DMS 273 treated with DMSO at 0.1 percent for 48 hours (cell line): ENCODE measurements at regions not wholly inside any gene's neighbourhood (a gene's known extent, or its start where the extent isn't known, plus 50 kb on each side); places are given as distances from the start of the nearest gene placed in this dataset.
"Not testable (repeated sequence)": the region's sequence is repeated elsewhere in the genome, so short reads cannot be mapped to it uniquely, and the experiment has no call there.

Experiments used
- DNase-seq: peaks from one replicate; lab custom pipeline; 2025; lab: John Stamatoyannopoulos, UW

DNA sequence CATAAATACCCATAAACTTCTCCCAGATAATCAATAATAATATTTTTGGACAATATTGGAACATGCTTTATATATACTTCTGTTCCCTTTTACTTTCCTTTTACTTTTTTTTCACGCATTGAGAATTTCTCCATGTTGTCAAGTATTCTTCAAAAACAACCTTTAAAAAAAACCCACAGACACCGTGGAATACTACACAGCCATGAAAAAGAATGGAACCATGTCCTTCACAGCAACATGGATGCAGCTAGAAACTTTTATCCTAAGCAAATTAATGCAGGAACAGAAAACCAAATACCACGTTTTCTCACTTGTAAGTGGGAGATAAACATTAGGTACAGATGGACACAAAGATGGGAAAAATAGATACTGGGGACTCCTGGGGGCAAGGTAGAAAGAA lies 854.7 kb downstream of the TBC1D22A start:
- no peak for DNase-seq

DNA sequence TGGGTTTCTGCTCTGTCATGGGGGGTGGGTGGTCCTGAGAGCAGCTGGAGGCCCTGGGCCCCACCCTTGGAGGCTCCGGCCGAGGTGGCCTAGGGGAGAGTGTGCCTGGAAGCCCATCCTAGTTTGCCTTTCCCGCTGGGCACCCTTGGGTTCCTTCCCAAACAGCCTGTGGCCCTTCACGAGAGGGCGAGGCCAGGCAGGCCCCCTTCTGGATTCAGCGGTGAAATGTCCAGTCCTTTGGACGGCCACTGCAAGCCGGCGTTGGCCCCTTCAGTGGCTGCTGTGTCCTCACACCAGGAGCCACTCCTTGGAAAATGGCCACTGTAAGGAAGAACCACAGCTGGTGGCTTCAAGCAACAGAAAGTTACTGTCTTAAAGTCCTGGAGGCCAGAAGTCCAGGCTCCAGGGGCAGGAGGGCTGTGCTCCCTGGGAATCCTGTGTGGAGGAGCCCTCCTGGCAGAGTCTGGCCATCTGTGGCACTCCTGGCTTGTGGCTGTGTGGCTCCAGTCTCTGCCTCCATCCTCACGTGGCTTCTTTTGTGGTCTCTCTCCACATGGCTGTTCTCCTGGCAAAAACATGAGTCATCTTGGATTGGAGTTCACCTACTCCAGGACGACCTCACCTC lies 854.1 kb downstream of the TBC1D22A start:
- no peak for DNase-seq

DNA sequence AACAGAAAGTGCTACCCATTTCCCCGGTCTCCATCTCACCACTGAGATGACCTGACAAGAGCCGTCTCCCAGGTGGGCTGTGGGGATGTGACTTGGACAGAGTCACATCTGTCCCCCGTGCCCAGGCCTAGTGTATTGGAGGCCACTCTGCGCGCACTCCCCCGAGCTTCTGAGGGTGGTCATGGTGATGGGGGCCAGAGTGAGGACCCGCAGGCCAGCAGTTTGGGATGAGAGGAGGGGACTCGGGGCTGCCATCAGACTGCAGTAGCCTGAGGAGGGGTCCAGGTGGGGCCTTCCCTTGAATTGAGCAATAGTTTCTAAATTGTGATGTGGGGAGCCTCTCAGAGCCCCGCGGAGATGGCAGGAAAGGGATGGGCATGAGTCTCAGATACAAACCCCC lies 852.6 kb downstream of the TBC1D22A start:
- no peak for DNase-seq

DNA sequence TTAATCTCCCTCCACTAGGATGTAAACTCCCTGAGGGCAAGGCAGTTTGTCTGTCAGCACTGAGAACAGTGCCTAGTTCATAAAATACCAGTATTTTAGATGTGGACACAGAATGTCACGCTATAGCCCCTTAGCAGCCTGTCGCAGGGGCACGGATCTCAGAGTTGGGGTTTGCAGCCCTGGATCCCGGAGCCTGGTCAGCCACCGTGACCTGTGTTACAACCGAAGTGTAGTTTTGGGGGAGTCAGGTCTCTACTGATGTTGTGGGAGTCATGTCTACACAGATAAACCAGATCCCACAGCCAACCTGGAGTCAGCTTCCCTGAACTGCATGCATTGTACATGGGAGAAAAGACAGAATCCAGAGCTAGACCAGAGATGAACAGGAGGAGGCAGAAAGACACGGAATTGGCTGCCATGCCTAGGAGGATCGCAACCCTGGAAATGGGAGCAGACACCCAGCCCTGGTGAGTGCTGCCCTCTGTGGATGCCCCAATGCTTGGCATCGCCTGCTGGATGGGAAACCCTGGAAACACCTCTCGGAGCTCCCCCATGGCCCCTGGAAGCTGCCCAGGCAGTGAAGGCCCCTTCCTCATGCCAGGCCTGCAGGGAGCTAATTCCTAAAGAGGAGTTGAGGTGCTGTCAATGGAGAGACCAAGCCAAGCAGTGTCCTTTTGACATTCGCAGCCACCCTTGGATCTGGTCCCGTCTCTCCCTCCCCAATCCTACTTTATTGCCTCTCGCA lies 851.3 kb downstream of the TBC1D22A start:
- DNase-seq, result no peak

DNA sequence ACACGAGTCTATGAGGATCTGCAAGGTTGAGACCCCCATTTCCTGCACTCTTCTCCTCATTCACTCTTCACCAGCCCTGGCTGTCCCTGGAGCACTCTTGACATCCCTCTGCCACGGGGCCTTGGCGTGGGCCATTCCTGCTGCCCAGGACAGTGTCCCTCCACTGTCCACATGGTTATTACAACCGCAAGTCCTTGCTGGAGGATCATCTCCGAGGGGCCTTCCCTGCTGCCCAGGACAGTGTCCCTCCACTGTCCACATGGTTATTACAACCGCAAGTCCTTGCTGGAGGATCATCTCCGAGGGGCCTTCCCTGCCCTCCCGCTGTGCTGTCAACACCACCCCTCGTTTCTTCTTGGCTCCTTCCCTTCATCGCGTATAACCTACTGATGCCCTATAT lies 850.7 kb downstream of the TBC1D22A start:
- DNase-seq, result not testable (repeated sequence)

DNA sequence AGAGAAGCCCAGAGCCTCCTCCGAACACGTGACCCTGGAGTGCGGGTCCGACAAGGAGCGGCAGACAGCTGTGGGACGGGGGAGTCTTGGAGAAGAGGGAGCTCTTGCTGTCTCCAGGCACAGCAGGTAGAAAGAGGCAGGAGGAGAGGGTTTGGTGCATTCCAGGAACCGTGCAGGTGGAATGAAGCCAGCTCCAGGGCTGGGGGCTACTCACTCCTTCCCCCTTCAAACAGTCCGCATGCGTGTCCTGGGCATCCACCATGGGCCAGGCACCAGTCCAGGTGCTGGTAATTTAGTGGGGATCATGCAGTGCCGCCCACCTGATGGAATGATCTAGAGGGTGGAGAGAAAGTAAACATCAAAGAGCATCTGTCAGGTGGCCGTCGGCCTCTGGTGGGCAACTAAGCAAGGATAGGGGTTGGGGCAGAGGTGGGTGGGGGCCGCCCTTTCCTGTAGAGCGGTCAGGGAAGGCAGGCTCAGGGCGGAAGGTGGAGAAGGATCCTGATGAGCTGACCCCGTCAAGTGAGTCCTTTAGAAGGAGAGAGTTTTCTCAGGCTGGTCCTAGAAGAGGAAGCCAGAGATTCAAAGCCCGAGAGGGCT lies 850.0 kb downstream of the TBC1D22A start:
- DNase-seq, result no peak

DNA sequence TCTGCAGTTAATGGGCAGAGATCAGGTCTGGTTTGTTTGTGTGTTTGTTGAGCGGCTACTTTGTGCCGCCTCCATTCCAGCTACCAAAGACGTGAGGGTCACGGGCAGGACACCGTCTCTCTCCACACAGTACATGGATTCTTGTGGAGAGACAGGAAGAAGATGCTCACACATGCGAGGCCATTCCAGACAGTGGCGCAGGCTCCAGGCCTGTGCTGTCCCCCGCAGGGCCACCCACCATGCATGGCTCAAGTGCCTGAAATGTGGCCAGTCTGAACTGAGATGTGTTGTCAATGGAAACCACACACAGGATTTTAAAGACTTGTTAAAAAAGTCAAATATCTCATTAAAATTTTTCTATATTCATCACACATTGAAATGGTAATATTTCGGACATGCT lies 848.3 kb downstream of the TBC1D22A start:
- no peak for DNase-seq

DNA sequence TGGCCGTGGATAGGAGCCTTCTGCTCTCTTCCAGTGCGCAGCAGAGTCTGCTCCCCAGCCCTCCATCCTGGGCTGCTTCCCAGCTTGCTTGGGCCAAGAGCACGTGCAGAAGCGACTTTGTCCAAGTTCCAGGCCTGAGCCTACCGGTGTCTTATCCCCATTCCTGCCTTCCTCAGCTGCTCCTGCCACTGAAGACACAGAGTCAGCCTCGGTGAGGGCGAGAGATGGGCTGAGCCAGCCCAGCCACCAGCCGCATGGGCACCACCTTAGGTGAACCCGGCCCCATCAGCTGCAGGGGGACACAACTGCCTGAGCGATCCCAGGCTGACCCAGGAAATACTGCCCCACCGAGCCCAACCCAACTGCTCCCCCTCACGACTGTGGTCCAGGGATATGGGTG lies 847.8 kb downstream of the TBC1D22A start:
- no peak for DNase-seq

DNA sequence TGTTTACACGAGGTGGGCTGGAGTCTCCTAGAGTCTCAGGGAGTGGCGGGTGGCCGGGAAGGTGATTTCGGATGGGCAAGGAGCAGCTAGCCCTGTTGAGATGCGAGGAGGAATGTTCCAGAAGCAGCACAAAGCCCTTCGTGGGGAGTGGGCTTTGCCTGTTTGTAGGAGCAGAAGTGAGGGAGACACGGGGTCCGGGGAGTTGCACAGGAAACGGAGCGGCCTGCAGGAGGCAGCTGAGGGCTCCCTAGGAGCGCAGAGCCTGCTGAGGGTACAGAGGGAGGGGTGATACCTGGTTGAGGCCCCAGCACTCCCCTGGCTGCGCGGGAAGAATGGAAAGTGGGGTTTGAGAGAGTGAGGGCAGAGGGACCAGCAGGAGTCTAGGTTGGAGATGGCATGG lies 847.2 kb downstream of the TBC1D22A start:
- no peak for DNase-seq

DNA sequence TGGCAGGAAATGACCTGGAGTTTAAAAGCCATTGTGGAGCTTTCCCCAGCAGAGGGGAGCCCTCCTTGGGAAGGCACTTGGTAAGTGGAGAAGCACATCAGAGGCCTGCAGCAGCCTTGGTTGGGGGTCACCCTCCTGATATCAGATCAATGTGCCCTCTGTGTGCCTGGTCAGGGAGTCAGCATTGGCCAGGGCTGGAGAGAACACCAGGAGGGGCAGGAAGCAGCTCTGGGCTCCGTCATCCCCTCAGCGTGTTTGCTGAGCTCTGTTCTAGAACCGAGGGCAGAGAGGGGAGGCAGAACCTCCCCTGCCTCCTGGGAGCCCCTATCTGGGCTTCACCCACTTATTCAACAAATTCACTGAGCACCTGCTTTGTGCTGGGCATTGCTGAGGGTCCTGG lies 846.0 kb downstream of the TBC1D22A start:
- no peak for DNase-seq

DNA sequence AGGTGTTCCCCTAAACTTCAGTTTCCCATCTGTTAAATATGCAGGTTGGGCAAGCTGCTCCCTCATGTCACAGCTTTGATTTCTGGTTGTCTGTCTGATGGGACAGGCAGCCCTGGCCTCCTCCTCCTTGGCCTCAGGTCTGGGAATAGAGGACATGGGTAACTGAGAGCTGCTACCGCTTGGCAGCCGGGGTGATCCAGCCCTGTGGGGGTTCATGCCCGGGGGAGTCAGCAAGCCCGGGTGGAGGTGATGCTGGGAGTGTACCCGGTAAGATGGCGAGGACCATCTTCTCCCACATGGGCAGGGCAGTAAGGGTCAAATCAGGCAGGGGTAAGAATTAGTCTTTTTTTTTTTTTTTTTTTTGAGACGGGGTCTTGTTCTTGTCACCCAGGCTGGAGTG lies 845.0 kb downstream of the TBC1D22A start:
- DNase-seq, result no peak

DNA sequence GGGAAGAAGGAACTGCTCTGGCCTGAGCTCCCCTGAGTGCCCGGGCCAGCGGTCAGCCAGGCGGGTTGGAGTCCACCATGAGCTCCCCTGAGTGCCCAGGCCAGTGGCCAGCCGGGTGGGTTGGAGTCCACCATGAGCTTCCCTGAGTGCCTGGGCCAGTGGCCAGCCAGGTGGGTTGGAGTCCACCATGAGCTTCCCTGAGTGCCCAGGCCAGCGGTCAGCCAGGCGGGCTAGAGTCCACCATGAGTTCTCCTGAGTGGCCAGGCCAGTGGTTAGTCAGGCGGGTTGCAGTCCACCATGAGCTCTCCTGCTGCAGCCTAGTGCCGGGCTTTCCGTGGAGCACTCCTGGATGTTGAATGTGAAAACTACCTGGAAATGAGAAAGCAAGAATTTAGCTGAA lies 844.0 kb downstream of the TBC1D22A start:
- DNase-seq, result no peak

DNA sequence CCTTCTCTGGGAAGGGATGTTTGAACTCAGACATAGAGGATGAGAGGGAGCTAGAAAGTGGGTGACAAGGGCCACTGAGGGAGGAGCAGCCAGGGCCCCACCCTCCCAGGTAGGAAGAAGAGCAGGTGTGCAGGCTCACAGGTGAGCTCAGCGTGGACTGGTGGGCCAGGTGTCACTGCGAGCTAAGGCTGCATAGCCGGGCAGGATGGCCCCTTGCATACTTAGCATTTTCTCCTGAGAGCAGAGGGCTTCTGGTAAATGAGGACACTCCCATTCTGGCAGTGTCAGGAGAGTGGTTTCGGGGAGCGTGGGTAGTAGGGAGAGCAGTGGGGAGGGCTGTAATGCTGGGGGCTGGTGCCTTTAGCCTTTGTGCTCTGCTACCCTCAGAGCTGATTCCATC lies 843.4 kb downstream of the TBC1D22A start:
- DNase-seq, result no peak

DNA sequence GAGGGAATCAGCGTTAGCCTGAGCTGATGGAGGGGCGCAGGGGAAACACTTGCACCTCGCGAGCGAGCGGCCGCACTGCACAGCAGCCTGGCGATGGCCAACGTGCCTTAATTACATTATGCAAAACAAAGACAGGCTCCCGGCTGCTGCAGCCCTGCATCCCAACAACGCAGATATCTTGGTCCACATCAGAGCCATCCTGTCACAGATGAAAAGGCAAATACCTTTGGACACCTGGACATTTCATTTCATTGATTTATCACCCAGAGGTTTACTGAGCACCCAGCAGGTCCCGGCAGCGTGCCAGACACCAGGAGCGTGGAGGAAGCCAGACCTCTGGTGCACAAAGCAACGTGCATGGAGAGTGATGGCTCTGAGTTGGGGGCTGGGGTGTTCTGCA lies 843.0 kb downstream of the TBC1D22A start:
- no peak for DNase-seq

DNA sequence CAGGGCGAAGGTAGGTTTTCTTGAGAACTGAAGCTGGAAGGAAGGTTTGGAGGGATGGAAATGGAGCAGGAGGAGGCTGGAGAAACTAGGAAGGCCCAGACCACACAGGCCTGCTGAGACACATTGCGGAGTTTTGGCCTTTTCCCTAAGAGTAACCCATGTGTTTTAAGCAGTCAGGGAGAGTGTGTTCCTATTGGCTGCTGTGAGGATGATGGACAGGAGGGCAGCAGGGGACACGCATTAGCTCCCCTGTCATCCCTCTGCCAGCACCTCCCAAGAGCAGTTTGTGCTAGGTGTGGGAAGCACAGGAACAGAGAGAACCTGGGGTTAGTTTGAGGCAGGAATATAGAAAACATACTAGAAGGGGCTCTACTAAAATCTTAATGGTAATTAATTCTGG lies 842.1 kb downstream of the TBC1D22A start:
- DNase-seq, result no peak

DNA sequence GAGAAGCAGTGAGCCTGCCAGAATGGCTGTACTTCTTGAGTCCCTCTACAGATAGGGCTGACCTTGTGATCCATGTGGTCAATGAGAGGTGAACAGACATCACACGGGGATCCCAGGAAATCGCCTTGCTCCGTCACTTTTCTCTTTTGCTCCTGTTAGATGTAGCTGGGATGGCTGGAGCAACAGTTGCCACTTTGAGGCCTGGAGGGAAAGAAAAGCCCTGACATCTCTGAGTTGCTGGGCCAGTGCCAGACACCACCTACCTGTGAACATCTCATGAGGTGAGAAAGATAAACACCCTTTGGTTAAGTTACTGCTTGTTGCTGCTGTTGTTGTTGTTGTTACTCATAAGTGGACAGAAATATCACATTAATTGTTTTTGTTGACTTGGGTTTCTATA lies 840.3 kb downstream of the TBC1D22A start:
- DNase-seq, result no peak

DNA sequence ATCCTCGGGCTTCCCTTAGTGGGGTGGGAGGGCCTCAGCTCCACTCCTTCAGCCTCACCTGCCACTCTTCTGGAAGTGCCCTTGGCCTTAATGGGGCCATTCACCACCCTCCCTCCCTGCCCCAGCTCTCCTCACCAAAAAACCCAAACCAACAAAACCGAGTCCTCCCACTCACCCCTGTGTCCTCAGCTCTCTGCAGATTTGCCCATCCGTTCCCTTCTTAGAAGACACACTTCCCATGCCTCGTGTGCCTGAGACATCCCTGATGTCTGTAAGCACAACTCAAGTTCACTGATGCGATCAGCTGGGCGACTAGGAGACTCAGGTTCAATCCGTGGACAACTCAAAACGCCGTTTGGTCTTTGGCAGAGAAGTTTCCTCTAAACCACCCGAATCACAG lies 839.2 kb downstream of the TBC1D22A start:
- DNase-seq, result no peak

DNA sequence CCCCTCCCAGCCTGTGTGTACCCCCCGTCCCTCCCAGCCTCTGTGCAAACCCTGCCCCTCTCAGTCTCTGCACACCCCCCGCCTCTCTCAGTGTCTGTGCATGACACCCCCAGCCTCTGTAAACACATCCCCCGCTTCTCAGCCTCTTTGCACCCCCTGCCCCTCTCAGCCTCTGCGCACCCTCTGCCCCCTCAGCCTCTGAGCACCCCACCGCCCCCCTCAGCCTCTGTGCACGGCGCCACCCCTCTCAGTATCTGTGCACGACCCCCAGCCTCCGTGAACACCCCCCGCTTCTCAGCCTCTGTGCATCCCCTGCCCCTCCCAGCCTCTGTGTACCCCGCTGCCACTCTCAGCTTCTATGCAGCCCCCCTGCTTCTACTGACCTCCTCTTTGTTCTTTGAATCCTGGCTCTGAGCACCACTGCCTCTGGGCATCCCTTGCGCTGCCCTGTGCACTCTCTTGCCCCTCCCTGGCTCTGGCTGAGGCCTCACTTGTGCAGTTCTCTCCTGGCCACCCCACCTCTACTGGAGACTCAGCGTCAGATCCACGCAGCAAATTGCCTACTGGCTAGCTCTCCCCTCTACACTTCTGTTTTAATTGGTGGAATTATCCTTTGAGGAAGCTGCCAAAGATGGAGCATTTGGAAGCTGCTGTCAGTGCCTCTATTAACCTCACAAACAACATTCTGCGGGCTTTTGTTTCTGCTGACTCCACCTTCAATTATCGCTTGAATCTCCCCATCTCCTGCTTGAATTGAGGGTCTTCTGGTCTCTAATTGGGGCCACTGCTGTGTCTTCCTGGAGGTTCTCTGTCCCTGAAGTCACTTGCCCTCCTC lies 838.6 kb downstream of the TBC1D22A start:
- DNase-seq, result no peak

DNA sequence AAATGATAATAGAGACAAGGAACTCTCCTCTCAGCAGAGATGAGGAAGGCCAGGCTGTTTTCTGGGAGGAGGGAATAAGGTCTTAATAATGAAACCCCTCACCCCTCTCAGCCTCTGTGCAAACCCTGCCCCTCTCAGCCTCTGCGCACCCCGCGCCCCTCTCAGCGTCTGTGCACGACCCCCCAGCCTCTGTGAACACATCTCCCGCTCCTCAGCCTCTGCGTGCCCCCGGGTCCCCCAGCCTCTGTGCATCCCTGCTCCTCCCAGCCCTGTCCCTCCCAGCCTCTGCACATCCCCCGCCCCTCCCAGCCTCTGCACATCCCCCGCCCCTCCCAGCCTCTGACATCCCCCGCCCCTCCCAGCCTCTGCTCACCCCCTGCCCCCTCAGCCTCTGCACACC lies 837.8 kb downstream of the TBC1D22A start:
- no peak for DNase-seq

DNA sequence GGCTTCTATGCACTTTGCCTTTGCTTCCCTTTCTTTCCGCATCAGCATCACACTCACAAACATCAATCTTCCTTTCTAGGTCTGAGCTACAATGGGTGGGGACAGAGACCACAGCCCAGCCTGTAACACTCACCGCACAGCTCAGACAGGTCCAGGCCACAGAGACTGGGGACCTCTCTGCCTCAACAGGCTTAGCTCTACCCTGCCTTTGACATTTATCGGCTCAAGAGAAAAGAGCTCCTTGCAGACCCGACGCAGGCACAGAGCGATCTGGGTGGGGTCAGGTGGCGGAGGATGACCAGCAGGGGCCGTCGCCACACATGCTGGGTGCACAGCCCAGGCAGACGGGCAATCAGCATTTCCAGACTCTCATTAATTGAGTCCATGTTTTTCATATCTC lies 837.3 kb downstream of the TBC1D22A start:
- DNase-seq, result no peak

DNA sequence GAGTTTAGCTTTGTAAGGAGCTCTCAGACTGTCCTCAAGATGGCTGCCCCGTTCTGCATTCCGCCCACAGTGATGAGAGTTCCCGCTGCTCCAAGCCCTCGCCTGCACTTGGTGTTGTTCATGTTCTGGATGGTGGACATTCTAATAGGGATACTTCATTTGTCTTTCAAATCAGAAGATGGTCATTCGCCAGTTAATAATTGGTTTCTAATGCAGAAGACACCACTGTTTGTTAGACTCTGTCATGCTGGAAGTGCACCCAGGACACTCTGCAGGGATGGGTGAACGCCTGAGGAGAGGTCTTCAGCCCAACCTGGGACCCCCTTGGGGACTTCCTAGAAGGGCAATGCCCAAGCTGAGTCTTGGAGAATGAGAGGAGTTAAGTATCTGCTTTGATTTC lies 836.4 kb downstream of the TBC1D22A start:
- no peak for DNase-seq

DNA sequence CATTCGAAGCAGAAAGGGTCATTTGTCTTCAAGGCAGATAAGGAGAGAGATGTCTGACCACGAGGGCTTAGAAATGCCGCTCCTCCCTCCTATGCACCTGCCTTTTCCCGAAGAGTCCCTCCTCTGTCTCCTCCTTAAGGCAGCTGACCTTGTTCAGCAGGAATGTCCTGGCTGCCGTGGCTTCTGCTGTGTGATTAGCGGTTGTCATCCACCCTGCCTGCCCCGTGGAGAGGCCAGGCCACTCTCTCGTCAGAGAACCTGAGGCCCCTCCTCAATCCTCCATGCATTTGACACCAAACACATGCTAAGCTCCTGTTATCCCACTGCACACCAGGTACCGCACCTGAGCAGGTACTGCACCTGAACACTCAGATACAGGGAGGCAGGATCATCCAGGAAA lies 834.6 kb downstream of the TBC1D22A start:
- no peak for DNase-seq

DNA sequence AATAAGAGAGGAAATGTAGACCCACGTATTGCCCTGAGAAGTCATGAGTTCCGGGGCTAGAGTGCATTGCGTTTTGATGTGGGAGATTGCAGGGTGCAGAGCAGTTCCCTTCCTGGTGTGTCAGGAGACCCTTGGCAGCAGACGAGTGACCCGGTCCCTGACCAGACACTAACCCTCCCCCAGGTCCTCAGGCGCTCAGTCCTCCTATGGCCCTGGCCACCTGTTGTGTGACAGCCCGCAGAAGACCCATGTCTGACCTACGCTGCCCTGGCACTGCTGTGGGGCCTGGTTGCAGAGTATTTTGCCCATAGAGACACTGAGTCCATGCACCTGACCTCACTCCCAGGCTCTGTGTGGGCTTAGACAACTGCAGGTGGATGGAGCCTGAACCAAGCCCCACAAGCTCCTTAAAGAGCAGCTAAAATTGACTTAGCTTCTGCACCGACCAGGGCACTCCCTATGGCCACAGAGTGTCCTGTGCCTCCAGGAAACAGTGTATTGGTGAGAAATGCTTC lies 833.8 kb downstream of the TBC1D22A start:
- no peak for DNase-seq
